GM19025 (cell line): ENCODE measurements at regions not wholly inside any gene's neighbourhood (a gene's known extent, or its start where the extent isn't known, plus 50 kb on each side); places are given as distances from the start of the nearest gene placed in this dataset.

Experiments used
- ATAC-seq: cut with Tn5 transposase; IDR thresholded peaks from one replicate; pipeline ENCODE4 v1.9.1; 2021; ENCODE audit warnings: mild to moderate bottlenecking, low read depth, moderate library complexity; ENCODE audit not compliant: unreplicated experiment

DNA sequence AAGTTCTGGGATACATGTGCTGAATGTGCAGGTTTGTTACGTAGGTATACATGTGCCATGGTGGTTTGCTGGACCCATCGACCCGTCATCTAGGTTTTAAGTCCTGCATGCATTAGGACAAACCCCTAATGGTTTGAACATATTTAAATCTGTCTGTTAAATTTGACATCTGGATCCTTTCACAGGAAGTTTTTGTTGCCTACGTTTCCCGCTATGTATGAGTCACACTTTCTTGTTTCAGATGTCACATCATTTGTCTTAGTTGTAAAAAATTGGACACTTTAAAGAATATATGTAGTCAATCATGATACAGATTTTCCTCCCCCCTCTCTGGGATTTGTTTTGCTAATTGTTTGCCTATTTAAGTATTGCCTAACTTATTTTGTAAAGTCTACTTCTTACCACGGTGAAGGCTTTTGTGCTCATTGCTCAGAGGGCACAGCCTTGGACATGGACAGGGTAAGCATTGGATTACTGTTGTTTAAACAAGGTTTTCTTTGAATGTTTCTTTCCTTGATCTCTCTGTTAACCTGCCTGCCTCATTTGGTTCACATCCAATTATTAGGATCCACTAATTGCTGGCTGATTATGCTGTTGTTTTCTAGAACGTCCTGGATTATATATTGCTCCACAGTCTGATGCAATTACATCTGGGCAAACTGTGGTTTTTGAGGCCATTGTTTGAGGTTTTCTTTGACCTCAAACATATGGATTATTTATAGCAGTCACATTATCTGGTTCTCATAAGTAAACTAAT lies 1441.4 kb downstream of the AACS start:
- no peak for ATAC-seq

DNA sequence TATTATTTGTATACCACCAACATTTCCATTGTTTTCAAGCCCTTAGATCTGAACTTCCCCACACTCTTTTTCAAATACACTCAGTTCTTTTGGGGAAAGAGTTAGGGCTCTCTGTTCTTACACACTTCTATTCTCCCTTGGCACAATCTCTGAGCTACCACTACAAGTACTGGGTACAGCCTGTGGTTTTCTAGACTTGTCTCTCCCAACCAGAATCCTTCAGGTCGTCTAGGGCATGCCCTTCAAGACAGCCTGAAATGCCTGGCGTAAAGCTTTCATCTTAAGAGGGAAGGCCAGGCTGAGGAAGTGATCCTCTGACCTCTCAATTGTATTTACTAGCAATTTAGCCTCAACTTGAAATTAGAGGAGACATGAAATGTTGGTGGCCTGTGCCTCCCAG lies 1442.0 kb downstream of the AACS start:
- ATAC-seq, result no peak

DNA sequence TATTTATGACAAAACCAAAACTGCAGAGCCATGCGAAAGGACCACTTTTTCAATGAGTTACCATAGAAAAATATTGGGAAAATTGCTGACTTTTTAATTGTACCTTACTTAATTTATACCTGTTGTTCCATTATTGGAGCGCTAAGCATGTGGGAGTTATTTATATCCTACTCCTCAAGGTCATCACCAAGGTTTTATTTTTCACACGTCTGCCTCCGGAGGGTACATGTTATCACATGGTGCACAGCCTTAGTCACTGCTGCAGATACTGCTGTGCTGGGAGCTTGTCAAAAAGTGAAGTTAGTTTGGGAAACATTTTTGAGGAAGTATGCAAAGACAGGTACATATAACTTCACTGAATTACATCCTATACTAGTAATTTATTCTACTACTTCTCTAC lies 1444.3 kb downstream of the AACS start:
- no peak for ATAC-seq

DNA sequence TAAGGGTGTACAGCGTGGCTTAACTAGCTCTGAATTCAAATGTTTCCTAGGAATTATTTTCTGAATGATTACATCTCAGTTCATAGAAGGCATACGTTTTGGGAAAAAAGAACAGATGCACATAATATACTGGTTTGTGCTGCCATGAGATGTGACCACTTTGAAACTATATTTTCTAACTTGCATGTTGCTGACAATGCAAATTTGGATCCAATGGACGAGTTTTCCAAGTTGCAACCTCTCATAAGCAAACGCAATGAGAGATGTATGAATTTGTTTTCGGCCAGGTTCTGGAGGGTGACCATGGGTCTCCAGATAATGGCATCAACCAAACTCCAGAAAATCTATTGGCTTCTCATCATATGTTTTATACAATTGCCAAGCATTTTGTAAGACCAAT lies 1445.4 kb downstream of the AACS start:
- no peak for ATAC-seq

DNA sequence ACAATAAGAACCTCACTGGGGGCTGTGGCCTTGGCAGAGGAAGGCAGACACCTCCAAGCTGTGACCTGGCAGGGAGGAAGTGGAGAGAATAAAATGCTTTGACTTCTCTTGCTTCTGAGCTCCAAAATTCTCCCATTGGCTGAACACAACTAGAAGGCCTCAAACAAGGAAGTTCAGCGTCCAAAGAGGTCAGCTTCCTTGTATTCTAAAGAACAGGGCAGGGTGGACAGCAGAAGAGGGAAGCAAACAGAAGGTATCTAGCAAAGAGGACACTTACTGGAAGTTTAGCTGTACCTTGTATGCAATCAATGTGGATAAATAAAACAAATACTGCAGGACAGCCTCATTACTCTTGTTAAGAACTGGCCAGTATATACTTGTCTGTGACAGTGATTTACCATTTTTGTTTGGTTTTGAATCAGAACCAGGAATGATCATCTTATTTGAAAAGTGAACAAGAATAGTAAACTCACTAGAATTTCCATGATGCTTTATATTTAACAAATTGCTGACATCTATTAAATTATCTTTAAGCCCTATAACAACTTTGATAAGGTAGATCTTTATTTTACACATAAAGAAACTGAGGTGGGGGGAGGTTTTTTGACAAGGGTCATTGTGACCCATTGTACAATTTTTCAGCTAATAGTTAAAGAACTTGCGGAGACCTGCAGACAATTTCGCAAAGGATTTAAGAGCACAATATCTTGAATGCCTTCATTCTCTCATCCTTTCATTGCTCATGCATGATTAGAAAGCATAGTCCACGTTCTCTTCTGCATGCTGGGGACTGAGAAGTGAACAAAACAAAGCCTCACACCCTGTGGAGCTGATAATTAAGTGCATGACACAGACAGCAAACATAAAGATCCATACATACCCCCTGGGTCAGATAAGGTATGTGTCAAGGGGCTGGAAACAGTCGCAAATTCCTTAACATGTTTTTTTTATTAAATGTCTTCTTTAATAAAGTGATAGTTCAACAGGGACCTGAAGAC lies 1448.0 kb downstream of the AACS start:
- ATAC-seq, result no peak

DNA sequence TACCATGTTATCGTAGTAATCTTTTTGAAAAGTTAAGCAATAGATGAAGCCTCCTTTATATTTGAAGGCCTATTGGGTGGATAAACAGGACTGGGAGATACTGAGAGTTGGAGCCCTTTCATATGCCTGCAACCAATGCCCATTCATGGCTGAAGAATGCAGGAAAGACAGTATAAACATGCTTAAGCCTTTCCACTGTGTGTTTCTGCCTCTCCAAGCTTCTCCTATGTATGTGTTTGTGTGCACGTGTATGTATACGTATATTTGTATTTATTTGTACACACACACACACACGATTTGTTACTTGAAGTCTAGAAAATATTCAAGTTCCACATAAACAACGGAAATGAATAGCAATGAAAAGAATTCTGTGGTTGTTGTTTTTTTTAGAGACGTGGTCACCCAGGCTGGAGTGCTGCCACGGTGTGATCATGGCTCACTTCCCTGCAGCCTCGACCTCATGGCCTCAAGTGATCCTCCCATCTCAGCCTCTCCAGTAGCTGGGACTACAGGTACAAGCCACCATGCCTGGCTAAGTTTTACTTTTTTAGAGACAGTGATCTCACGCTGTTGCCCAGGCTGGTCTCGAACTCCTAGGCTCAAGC lies 1453.5 kb downstream of the AACS start:
- no peak for ATAC-seq

DNA sequence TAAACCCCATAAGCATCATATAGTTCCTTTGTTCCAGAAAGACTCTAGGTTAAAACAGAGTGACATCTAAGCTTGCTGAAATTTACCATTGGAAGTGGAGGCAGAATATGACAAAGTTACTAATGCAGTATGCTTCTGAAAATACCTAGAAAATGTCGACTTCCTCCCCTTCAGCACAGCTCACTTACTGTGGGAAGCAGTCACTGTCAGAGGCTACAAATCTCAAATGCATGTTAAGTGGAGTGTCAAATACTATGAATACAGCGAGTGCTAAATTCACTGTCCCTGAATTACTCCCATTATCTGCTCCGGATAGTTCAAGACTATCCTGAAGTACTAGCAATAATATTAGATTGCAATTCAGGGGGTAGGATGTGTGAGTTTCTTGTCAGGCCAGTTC lies 1454.6 kb downstream of the AACS start:
- ATAC-seq, result no peak

DNA sequence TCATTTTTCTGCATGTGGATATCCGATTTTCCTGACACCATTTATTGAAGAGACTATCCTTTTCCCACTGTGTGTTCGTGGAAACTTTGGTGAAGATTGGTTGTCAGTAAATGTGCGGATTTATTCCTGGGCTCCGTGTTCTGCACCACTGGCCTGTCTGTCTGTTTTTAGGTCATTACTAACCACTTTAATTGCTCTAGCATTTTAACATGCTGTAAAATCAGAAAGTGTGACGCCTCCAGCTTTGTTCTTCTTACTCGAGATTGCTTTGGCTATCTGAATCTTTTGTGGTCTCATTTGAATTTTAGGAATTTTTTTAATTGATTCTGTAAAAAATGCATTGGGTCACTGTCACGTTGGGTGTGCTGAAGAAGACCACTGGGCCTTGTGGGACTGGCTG lies 1458.7 kb downstream of the AACS start:
- ATAC-seq, result no peak

DNA sequence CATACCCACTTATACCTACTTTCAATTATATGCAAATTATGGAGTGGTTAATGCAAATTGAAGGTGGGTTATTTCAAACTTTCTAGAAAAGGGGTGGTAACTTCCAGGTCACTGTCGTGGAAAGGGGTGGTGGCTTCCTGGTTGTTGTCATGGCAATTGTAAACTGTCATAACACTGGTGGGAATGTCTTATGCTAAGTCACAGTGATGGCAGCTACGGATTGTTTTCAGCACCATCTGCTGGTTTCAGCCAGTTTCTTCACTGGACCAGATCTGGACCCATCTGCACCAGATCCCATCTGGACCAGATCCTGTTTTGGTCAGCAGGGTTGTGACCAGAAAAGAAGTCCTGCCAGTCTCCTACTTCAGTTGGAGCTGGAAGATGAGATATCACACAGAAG lies 1469.3 kb downstream of the AACS start:
- no peak for ATAC-seq

DNA sequence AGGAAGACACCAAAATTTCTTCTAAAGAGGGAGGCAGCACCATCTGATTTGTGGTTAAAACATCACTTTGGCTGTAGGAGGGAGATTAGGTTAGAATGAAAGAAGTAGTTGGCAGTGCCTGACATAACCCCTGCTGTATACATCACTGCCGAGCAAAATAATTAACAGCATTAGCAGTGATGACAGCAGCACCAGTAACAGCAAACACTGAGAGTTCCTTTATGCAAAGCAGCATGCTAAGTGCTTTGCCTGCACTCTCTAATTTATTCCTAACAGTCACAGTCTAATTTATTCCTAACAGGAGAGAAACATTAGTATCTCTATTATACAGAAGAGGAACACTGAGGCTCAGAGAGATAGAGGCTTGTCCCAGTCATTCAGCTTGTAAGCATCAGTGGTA lies 1469.7 kb downstream of the AACS start:
- ATAC-seq, result no peak

DNA sequence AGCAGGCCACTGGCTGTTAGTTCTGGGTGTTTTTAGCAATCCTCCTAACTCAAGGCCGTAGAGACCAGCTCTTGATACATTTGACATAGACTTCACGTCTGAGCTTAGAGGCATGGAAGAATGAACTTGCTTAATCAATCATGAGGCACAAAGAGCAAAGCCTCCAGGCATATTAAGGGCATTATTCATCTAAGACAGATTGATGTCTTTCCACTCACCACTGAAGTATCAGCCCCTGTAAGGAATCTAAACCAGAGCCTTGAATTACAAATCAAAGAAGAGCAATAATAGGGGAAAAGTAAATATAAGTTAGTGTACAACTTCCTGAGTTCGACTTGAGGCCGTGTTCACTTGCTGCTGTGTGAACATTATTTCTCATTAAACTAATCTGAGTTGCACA lies 1470.7 kb downstream of the AACS start:
- no peak for ATAC-seq

DNA sequence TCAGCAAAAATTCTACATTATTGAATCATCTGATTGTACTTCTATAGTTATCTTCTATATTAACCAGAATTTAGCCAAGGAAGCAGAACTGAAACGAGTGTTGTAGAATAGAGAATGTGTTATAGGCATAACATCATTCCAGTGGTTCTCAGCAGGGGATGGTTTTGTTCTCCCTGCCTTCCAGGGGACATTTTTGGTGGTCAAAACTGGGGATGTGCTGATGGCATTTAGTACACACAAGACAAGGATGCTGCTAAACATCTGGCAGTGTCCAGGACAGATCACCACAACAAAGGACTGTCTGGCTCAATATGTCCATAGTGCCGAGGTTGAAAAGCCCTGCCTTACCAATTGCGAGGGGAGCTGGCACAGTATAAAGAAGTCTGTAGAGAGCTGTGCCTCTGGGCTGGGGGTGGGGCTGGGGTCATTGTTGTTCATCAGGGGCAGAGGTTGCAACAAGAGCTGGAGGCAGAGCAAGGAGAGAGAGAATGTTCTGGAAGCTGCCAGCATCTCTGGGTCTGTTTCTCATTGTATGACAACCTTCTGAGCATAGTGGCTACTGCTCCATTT lies 1472.8 kb downstream of the AACS start:
- no peak for ATAC-seq

DNA sequence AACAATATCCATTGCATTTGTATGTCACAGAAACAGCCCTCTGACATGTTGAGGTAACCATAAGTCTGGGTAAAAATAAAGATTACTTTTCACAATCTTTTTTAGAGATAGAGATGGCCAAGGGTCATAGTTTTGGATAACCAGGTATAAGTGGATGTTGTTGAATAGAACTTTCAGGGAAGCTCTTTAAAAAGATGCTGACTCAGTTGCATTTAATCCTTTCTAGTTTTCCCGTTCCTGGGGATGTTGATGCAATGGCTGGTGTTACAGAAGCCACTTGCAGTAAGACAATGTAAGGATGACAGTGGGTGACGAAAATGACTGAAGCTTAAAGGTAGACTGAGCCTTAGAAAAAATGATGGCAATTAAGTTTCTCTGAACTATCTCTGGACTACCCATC lies 1473.7 kb downstream of the AACS start:
- no peak for ATAC-seq

DNA sequence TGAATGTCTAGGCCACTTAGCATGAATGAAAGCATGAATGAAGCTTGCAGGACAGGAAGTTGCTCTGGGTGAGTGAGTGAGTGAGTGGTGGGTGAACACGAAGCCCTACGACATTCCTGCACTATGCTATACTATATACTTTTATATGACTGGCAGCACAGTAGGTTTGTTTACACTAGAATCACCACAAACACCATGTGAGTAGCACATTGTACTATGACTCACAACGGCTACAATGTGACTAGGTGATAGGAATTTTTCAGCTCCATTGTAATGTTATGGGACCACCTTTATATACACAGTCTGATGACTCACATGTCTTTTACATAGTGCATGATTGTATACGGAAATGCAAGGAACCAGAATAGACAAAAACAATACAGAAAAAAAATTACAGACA lies 1480.2 kb downstream of the AACS start:
- no peak for ATAC-seq

DNA sequence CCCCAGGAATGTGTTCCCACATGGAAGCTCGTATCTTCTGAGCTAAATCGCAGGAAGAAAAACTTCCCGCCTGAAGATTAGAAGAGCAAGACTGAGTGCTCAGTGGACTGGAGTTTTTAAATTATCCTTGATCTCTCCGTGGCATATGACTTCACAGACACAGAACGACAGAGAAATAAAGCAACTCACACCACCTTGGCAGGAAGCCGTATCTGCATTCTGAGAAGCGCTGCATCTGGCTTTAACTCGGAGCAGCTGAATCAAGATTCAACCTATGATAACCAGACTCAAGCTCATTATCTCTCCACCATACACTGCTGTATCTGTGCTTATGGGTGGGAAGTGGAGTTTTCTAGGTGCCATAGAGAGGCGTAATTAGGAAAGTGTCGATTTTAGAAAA lies 1482.7 kb downstream of the AACS start:
- no peak for ATAC-seq

DNA sequence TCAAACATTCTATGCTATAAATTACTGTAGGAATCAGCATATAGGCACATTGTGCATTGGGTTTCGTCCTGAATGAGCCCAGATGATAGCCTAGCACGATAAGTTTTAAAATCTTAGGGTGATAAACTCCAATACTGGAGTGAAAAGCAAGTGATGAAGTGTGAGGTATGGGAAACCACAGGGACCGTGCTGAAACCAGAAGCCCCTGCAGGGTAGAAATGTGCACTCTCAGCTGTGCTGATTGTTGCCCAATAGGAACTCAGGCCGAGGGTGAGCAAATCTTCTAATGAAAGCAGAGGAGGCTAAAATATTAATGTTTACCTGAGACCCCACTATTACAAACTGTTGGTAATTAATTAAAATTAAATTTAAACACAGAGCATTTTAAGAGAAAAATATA lies 1486.6 kb downstream of the AACS start:
- ATAC-seq, result no peak

DNA sequence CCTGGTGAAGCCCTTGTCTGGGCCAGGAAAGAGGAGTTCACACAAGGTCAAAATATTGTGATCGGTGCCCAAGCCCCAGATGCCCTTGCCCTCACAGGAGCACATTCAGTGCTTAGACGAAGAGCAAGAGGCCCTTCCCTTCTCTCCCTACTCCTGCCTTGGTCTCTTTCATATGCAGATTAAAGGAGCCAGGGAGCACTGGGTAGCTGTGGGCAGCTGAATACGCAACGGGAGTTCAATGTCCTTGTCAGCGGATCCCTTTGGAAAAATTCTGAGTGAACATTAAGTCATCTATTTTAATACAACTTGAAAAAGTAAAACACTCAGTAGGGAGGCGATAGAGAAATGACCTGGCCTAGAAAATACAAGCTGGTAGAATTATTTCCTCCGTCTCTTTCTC lies 1489.4 kb downstream of the AACS start:
- ATAC-seq, result no peak

DNA sequence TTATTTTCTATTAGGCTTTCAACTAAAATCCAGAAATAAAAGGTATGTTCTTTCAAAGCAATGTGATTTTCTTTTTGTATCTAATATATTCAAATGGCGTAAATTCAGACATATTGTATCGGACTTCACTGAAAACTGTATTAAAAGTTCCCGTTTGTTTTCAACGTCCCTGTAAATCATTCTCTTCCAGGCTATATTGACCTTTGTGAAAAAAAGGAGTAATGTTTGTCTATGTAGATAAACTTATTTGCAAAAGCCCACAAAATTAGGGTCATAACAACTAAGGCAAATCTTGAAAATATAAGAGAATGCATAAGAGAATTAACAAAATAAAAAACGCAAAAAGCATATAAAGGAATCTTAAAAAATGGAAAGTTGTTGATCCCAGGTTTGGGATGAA lies 1492.4 kb downstream of the AACS start:
- no peak for ATAC-seq

DNA sequence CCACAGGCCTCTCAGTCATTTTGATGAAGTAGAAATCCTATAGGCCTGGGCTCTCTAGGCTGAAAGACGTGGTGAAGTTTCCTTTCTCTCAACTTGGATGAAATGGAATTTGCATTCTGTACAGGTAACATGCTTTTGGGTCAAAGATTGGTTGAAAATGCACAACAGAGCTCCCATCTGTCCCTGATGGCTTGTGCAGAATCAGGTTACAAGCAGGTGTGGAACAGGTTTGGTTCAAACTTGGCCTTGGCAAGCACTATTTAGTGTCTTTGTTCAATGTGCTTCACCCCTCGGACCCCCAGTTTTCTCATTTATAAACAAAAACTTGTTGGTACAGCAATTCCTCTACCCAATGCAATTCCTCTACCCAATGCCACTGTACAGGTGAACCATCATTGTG lies 1493.0 kb downstream of the AACS start:
- no peak for ATAC-seq

DNA sequence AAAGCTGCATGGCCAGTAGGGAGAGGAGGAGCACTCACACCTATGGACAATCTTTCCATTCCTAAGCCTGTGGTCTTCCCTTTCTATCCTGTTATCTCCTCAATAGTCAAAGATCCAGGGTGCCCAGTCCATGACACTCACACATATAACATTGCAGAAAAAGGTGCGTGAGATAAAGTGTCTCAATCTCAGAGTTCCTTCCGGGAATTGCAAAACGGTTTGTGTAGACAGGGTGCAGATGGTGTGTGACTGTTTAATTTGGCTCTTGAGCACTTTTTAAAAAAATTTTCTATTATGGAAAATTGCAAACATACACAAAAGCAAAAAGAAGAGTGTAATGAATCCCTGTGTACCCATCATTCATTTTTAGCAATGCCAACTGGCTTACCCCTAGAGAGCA lies 1493.6 kb downstream of the AACS start:
- ATAC-seq, result no peak

DNA sequence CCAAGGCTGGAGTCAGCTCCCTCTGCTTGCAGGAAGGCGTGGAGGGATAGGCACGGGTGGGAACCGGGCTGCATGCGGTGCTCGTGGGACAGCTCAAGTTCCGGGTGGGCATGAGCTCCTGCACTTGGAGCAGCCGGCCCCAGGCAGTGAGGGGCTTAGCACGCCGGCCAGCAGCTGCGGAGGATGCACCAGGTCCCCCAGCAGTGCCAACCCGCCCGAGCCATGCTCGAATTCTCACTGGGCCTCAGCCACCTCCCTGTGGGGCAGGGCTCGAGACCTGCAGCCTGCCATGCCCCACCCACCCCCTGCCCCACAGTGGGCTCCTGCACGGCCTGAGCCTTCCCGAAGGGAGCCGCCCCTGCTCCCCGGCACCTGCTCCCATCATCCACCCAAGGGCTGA lies 1501.8 kb downstream of the AACS start:
- ATAC-seq, result no peak
